Right atrium auricular region (tissue), 2 donors: ENCODE measurements at regions not wholly inside any gene's neighbourhood (a gene's known extent, or its start where the extent isn't known, plus 50 kb on each side); places are given as distances from the start of the nearest gene placed in this dataset.

Experiments
- DNase-seq: peaks from one replicate; pipeline ENCODE4 v3.0.0-alpha.2; 2019; ENCODE audit warnings: low spot score
- H3K27ac ChIP-seq, 2 donors: fragments of 200-600 bp; sonication (generic); 1 replicate in 1 of 2; 2 replicates in 1 of 2; pipeline ENCODE4 v1.5.1; 2016 to 2019
- H3K27me3 ChIP-seq, 2 donors: fragments of 200-600 bp; sonication (generic); one replicate each; pipeline versions ENCODE4 v1.5.1 to v1.6.0; 2017 to 2019
- H3K36me3 ChIP-seq: fragments of 200-600 bp; sonication (generic); one replicate; pipeline ENCODE4 v1.5.1; 2016
- H3K4me1 ChIP-seq, 2 donors: fragments of 200-600 bp; sonication (generic); one replicate each; pipeline versions ENCODE4 v1.5.1 to v1.6.0; 2017 to 2019
- H3K4me3 ChIP-seq, 2 donors: fragments of 200-600 bp; sonication (generic); 1 replicate in 1 of 2; 2 replicates in 1 of 2; pipeline ENCODE4 v1.5.1; 2017 to 2019; ENCODE audit warnings: mild to moderate bottlenecking in 1 of 2, moderate library complexity in 1 of 2
- H3K9me3 ChIP-seq, 2 donors: fragments of 200-600 bp; sonication (generic); one replicate each; pipeline ENCODE4 v1.5.1; 2019
- TF ChIP-seq, protein P1 (sequence below), 2 donors: fragments of 200-600 bp; sonication (generic); IDR thresholded peaks; one replicate each; pipeline ENCODE4 v1.5.1; 2019; ENCODE audit warnings: antibody characterized with exemption in 2 of 2

GRCh38 chr13:50370303-50370950 lies 355.2 kb downstream of the KCNRG start:
- DNase-seq = no peak
- H3K4me3 ChIP-seq = no peak overlapping the region
- H3K27me3 ChIP-seq = no peaks in the 10 kb centered on the region
- no peaks in the 10 kb centered on the region for H3K4me1 ChIP-seq
- H3K9me3 ChIP-seq = no peaks in the 10 kb centered on the region
- no peak overlapping the region for H3K27ac ChIP-seq
- no peaks in the 10 kb centered on the region for H3K36me3 ChIP-seq
- TF ChIP-seq, protein P1, sequence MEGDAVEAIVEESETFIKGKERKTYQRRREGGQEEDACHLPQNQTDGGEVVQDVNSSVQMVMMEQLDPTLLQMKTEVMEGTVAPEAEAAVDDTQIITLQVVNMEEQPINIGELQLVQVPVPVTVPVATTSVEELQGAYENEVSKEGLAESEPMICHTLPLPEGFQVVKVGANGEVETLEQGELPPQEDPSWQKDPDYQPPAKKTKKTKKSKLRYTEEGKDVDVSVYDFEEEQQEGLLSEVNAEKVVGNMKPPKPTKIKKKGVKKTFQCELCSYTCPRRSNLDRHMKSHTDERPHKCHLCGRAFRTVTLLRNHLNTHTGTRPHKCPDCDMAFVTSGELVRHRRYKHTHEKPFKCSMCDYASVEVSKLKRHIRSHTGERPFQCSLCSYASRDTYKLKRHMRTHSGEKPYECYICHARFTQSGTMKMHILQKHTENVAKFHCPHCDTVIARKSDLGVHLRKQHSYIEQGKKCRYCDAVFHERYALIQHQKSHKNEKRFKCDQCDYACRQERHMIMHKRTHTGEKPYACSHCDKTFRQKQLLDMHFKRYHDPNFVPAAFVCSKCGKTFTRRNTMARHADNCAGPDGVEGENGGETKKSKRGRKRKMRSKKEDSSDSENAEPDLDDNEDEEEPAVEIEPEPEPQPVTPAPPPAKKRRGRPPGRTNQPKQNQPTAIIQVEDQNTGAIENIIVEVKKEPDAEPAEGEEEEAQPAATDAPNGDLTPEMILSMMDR (IDR thresholded peaks at IDR 0.05) = no peak

DNA sequence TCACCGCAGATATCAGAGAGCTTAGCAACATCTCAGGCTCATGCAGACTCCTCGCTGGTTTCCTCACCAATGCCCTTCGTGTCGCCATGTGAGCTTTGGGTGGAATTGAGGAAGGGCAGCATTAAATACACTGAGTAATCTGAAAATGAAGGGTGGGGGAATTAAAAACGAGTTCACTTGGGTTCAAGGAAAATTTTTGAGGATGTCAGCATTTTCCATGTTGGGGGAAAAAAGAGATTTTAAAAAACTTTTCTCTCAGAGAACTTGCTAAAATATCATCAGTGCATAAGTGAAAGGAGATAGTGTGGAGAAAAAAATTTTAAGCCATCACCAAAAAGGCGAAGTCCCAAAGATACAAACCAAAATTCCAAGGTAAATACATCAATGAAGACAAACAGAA lies 359.3 kb downstream of the KCNRG start:
- Histone ChIP-seq H3K4me3 (no peak overlapping the region), H3K27ac (no peak overlapping the region), H3K9me3 (no peaks in the 10 kb centered on the region), H3K36me3 (no peaks in the 10 kb centered on the region), H3K4me1 (no peaks in the 10 kb centered on the region), H3K27me3 (no peaks in the 10 kb centered on the region)
- DNase-seq = no peak
- TF ChIP-seq, protein P1 (IDR thresholded peaks at IDR 0.05) = no peak

DNA sequence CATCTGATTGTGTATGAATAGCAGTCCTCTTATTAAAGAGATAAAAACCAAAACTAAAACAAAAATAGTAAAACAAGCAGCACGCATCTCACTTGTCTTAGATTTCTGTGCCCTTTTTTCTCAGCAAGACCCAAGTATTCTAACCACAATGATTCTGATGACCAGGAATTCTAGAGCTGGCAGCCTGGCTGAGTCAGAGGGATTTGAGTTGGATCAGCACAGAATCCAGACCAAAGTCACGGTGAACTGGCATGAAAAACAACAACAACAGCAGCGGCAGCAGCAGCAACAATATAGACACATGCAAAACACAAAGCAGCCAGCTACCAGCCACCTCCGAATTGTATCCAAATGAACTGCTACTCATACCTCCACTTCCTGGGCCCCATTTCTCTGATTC lies 360.5 kb downstream of the KCNRG start:
- no peaks in the 10 kb centered on the region for H3K36me3 ChIP-seq
- no peak overlapping the region for H3K27ac ChIP-seq
- no peak overlapping the region for H3K4me3 ChIP-seq
- H3K4me1 ChIP-seq = no peaks in the 10 kb centered on the region
- H3K9me3 ChIP-seq = peaks cover 0 to 2% of the 10 kb centered on the region in 2 donors
- H3K27me3 ChIP-seq = no peaks in the 10 kb centered on the region
- TF ChIP-seq, protein P1 (IDR thresholded peaks at IDR 0.05) = no peak
- no peak for DNase-seq

DNA sequence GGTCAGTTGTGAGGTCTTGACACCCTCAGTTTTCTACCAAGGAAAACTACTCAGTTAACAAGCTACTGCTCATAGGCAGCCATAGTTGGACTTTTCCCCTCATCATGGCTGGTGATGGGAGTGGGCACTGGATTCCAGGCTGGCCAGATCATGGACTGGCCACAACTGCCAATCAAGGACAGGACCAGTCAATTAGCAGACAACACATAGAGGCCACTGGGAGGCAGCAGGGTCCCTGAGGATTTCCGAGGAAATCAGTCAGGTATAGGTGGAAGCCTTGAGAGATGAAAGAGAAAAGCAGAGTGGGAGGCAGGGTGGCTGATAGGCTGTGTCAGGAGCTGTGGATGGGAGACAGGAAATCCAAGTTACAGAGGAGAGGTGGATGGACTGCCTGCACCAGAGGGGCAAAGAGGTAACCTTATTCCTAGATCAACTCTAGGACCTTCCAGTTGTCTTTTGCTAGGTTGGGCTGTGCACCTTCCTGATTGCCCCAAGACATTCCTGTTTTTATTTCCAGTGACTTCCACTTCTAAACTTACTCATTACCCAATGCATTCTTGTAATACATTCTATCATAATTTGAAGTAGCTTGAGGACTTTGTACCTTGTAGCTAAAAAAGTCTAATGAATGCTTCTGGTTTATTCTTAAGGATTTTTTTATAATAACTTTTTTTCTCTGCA lies 361.8 kb downstream of the KCNRG start:
- Histone ChIP-seq H3K4me3 (no peak overlapping the region), H3K4me1 (no peaks in the 10 kb centered on the region), H3K27ac (no peak overlapping the region), H3K27me3 (no peaks in the 10 kb centered on the region), H3K36me3 (no peaks in the 10 kb centered on the region), H3K9me3 (peaks cover 0 to 9% of the 10 kb centered on the region in 2 donors)
- no peak for DNase-seq
- TF ChIP-seq, protein P1 (IDR thresholded peaks at IDR 0.05) = peak in 1 of 2 donors; percentile 38

DNA sequence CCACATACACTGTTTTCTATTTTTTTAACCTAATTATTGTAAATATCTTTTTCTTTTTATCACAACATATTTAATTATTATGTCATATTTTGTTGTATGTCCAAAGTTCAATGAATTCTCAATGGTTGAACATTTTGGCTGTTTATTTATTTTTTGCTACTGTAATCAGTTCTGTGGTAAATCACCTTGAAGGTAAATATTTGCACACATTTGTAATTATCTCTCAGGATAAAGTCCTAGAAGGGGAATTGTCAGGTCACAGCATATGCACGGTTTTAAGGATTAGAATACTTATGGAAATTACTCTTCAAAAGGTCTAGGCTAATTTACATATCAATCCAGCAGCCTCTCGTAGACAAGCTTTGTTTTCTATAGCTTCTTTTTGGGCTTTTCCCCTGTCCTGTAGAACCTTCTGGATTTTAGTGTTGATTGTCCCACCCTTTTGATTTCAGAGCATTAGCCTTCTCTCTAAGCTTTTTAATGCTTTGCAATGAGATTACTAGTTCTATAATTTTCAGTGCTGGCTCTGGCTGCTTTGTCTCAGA lies 362.6 kb downstream of the KCNRG start:
- Histone ChIP-seq H3K27ac (no peak overlapping the region), H3K36me3 (no peaks in the 10 kb centered on the region), H3K9me3 (peaks cover 0 to 9% of the 10 kb centered on the region in 2 donors), H3K4me1 (no peaks in the 10 kb centered on the region), H3K4me3 (no peak overlapping the region), H3K27me3 (no peaks in the 10 kb centered on the region)
- TF ChIP-seq, protein P1 (IDR thresholded peaks at IDR 0.05) = no peak
- DNase-seq = no peak
